GM12892 (cell line): ENCODE measurements at regions not wholly inside any gene's neighbourhood (a gene's known extent, or its start where the extent isn't known, plus 50 kb on each side); places are given as distances from the start of the nearest gene placed in this dataset.
"Not testable (repeated sequence)": the region's sequence is repeated elsewhere in the genome, so short reads cannot be mapped to it uniquely, and the experiment has no call there.

ENCODE experiments used
- DNase-seq: peaks from one replicate; pipeline ENCODE4 v3.0.0; 2011; ENCODE audit not compliant: insufficient read length
- FAIRE-seq: peaks from 2 replicates; lab custom pipeline; 2011; peaks lifted over from hg19 to GRCh38; lab: Jason Lieb, UNC
- POLR2A ChIP-seq: IDR thresholded peaks from 2 replicates; pipeline ENCODE4 v1.6.1; 2011; ENCODE audit warnings: low read depth, low read length, control low read depth
- POLR2AphosphoS5 ChIP-seq: IDR thresholded peaks from 2 replicates; pipeline ENCODE4 v1.6.1; 2011; ENCODE audit warnings: low read depth, low read length, control low read depth
- TAF1 ChIP-seq: IDR thresholded peaks from 2 replicates; pipeline ENCODE4 v1.6.1; 2011; ENCODE audit warnings: low read depth, mild to moderate bottlenecking, control low read depth, low read length, borderline replicate concordance

- not testable (repeated sequence) for FAIRE-seq, DNase-seq
Measured at GRCh38 chr10:109809954-109810353, 113.4 kb downstream of the XPNPEP1 start.

GRCh38 chr10:109801191-109801590 lies 122.1 kb downstream of the XPNPEP1 start:
- not testable (repeated sequence) for DNase-seq, FAIRE-seq

GRCh38 chr10:109790647-109791046 lies 132.7 kb downstream of the XPNPEP1 start:
- TF ChIP-seq POLR2A = no peak
- no peak for TF ChIP-seq POLR2AphosphoS5
- TF ChIP-seq TAF1 = no peak
- FAIRE-seq (no peak), DNase-seq (no peak)

- FAIRE-seq (no peak), DNase-seq (no peak)
- TF ChIP-seq POLR2A = no peak
- no peak for TF ChIP-seq POLR2AphosphoS5
- no peak for TF ChIP-seq TAF1
Measured at GRCh38 chr10:109784236-109784635, 139.1 kb downstream of the XPNPEP1 start.

- no peak for TF ChIP-seq POLR2A
- no peak for TF ChIP-seq TAF1
- no peak for TF ChIP-seq POLR2AphosphoS5
- FAIRE-seq = no peak
- DNase-seq = no peak
Measured at GRCh38 chr10:109783286-109783685, 140.0 kb downstream of the XPNPEP1 start.

- TF ChIP-seq POLR2AphosphoS5 = no peak
- no peak for TF ChIP-seq POLR2A
- TF ChIP-seq TAF1 = no peak
- DNase-seq = no peak
Measured at GRCh38 chr10:109780997-109781396, 142.3 kb downstream of the XPNPEP1 start.

GRCh38 chr10:109778993-109779392 lies 144.3 kb downstream of the XPNPEP1 start:
- no peak for DNase-seq
- FAIRE-seq = no peak
- TF ChIP-seq POLR2AphosphoS5 (no peak), TAF1 (no peak), POLR2A (no peak)

More at GRCh38 chr10:109780997-109781396, 142.3 kb downstream of the XPNPEP1 start:
- FAIRE-seq = no peak

- DNase-seq = no peak
- no peak for FAIRE-seq
- TF ChIP-seq POLR2AphosphoS5 (no peak), POLR2A (no peak), TAF1 (no peak)
Measured at GRCh38 chr10:109774121-109774440, 149.2 kb downstream of the XPNPEP1 start.

GRCh38 chr10:109773288-109774120 lies 149.8 kb downstream of the XPNPEP1 start:
- TF ChIP-seq POLR2A = no peak
- TF ChIP-seq TAF1 = no peak
- no peak for TF ChIP-seq POLR2AphosphoS5
- FAIRE-seq (peak; percentile 24), DNase-seq (no peak)

GRCh38 chr10:109770663-109771062 lies 152.6 kb downstream of the XPNPEP1 start:
- TF ChIP-seq POLR2AphosphoS5 (no peak), POLR2A (no peak), TAF1 (no peak)
- DNase-seq = no peak
- FAIRE-seq = no peak

GRCh38 chr10:109769966-109770365 lies 153.3 kb downstream of the XPNPEP1 start:
- TF ChIP-seq POLR2AphosphoS5 (no peak), TAF1 (no peak), POLR2A (no peak)
- FAIRE-seq = no peak
- DNase-seq = no peak

GRCh38 chr10:109765838-109766237 lies 157.5 kb downstream of the XPNPEP1 start:
- no peak for TF ChIP-seq TAF1
- TF ChIP-seq POLR2A = no peak
- no peak for TF ChIP-seq POLR2AphosphoS5
- FAIRE-seq (no peak), DNase-seq (no peak)
